Sigmoid colon (tissue), 3 donors: ENCODE measurements at regions not wholly inside any gene's neighbourhood (a gene's known extent, or its start where the extent isn't known, plus 50 kb on each side); places are given as distances from the start of the nearest gene placed in this dataset.

Experiments used
- POLR2A ChIP-seq, 2 donors: fragments of 450-650 bp; IDR thresholded peaks; one replicate each; pipeline ENCODE4 v1.6.1; 2016; ENCODE audit warnings: antibody characterized with exemption in 2 of 2, mild to moderate bottlenecking in 2 of 2, moderate library complexity in 2 of 2
- TF ChIP-seq, protein P1 (sequence below), 4 experiments: fragments of 450-650 bp in 3 of 4; fragments of 200-600 bp in 1 of 4; IDR thresholded peaks; one replicate each; pipeline ENCODE4 v1.5.1; 2016 to 2019; ENCODE audit warnings: antibody characterized with exemption in 4 of 4, mild to moderate bottlenecking in 3 of 4, moderate library complexity in 2 of 4

DNA sequence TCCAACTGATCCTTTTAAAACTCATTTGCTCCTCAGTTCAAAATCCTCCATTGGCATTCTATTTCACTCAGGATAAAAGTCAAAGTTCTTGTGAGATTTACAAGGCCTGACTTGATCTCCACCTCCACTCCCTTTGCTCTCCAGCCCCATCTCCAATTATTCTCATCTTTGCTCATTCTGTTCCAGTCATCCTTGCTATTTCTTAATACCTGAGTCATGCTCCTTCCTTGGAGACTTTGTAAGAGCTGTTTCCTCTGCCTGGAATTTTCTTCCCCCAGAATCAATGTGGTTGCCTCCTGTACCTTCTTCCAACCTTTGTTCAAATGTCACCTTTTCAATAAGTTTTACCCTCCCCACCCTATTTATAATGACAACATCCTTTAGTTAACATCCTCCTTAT, 373.5 kb downstream of the HTR1B start:
- TF ChIP-seq, protein P1, sequence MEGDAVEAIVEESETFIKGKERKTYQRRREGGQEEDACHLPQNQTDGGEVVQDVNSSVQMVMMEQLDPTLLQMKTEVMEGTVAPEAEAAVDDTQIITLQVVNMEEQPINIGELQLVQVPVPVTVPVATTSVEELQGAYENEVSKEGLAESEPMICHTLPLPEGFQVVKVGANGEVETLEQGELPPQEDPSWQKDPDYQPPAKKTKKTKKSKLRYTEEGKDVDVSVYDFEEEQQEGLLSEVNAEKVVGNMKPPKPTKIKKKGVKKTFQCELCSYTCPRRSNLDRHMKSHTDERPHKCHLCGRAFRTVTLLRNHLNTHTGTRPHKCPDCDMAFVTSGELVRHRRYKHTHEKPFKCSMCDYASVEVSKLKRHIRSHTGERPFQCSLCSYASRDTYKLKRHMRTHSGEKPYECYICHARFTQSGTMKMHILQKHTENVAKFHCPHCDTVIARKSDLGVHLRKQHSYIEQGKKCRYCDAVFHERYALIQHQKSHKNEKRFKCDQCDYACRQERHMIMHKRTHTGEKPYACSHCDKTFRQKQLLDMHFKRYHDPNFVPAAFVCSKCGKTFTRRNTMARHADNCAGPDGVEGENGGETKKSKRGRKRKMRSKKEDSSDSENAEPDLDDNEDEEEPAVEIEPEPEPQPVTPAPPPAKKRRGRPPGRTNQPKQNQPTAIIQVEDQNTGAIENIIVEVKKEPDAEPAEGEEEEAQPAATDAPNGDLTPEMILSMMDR (IDR thresholded peaks at IDR 0.05) = no peak
- no peak for TF ChIP-seq POLR2A (IDR thresholded peaks at IDR 0.05)
